Kidney capillary endothelial cell (primary cell): ENCODE measurements at regions not wholly inside any gene's neighbourhood (a gene's known extent, or its start where the extent isn't known, plus 50 kb on each side); places are given as distances from the start of the nearest gene placed in this dataset.
A peak's percentile ranks its signal among the peaks of the same experiment; 100 is the strongest.
"Not testable (repeated sequence)": the region's sequence is repeated elsewhere in the genome, so short reads cannot be mapped to it uniquely, and the experiment has no call there.

Experiments used
- DNase-seq: peaks from one replicate; pipeline ENCODE4 v3.0.0-alpha.2; 2018; ENCODE audit warnings: low spot score

DNA sequence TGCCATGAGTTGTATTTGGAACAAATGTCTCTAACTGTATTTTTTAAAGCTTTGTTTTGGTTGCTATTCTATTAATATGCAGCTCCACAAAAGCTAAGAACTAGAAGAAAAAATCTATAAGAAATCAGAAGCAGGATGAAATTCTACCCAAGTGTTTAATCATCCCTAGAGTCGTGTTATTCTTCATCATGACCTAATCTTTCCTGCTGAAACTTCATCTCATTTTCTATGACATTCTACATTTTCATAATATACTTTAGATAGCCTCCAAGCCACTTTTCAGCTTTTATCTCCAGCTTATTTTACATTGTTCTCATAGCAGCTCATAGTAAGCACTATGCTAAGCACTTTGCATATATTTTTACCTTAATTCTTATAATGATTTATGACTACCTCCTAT lies 302.8 kb downstream of the FOXO1 start:
- no peak for DNase-seq

DNA sequence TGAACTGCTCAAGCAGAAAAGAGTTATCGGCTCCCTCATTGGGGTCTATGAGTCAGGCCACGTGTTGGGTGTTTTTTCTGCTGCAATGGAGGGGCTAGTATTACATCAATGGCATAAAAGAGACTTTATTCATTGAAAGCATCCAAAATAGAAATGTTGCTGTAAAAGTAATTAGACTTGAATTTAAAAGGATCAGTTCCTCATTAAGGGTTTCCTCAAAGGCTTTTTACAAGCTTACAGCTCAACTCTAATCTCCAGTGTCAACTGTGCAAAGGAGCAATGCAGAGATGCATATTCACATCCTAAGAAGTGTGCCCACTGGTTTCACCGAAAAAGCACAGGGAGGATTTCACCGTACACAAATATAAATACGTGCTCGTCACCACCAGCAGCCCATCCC lies 300.3 kb downstream of the FOXO1 start:
- no peak for DNase-seq

DNA sequence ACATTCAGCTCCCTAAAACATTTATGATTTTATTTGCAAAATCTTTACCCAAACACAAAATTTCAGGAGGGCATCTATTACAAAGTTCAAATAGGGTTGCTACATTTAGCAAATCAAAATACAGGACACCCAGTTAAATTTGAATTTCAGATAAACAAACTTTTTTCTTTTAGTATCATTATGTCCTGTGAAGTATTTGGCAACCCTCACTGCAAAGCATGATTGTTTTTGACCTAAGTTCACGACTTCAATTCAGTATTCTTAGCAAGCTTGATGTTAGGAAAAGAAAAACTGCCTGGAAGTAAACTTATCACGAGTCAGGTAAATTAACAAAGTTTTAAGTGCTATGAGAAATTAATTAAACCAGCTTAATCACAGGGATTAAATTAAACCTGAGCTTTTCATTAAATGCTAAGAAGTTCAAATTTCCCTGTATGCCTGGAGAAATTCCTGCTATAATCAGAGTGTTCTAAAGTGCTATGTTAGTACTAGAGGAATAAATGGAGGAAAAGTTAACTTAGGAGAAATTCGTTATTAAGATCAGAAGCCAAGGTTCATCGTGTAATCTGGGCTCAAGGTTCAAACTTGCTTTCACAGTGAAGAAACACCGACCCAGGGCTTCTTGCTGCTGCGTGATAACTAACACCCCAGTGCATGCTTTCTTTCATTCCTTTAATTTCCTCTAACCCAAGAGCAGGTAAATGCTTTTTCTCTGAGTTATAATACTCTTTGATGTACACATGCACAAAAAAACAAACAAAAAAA lies 298.1 kb downstream of the FOXO1 start:
- no peak for DNase-seq

DNA sequence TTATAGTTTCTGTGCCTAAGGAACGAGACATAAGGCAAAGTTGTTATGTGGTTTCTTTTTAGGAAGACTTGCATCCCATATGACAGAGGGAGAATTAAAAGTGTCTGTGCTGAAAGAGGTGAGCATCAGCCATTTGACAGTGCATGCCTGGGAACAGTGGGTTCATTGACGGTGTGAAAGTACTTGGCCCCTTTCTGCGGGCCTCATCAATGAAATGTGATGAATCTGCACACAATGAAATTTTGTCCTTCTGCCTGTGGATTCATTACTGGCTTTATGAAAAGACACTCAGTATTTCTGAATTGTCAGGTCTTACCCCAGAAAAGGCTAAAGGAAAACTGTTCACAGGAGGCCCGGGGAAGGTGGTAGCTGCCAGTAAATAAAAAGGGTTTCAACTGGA lies 295.8 kb downstream of the FOXO1 start:
- DNase-seq: no peak

DNA sequence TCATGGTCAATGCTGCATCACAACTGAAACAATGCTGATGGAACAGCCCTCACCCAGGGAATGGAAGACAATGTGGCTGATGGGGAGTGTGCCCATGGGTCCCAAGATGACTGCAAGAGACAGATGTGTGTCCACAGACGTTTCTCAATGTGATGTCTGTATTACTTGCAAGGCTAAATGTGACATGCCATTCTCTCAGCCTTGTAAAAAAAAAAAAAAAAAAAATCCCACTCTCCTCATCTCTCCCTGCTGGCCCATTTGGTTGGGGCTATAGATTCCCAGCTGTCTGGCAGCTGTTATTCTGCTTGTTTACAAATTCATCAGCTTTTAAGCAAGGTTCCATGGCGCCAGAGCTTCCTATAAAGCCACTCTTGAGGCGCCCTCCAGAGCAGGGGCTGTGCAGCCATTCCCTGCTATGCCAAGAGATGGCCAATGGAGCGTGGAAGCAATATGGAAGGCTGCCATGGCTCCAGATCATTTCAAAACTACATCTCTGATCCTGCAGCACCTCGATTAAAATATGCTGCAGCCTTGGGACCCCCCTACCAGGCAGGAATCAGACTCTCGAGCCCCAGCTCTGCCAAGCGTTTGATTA lies 294.8 kb downstream of the FOXO1 start:
- no peak for DNase-seq

DNA sequence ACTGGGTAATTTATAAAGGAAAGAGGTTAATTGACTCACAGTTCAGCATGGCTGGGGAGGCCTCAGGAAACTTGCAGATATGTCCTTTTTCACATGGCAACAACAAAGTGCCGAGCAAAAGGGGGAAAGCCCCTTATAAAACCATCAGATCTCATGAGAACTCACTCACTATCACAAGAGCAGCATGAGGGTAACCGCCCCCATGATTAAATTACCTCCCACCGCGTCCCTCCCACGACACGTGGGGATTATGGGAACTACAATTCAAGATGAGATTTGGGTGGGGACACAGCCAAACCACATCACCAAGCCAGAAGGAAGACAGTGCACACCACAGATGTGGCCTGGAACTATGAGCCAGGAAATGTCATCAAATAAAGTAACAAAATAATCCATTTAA lies 292.8 kb downstream of the FOXO1 start:
- DNase-seq: not testable (repeated sequence)

DNA sequence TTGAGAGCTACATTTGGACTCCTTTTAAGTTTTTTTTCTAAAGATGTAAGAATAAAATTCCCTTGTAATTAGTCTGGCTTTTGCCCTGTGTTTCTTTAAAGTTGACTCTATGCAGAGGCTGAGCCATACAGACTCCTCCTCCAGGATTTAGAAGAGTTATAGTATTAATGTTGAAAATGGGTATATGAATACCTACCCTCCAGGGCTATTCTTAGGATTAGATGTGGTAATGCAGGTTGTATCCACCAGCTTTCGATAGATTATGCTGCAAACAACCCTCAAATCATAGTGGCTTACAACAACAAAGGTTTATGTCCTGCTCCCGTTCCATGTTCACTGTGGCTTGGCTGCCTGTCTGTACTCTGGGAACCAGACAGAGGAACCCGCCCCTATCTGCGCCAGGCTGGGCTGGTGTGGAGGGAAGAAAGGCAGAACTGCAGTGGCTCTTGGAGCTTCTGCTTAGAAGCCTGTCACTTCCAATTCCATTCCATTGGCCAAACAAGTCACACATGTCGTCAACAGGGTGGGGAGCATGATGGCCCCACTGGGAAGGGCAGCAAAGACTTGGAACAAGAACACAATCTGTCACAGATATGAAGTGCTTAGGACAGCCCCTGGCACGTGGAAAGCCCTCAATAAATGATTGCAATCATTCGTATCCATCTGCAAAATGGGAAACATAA lies 290.8 kb downstream of the FOXO1 start:
- DNase-seq: no peak

DNA sequence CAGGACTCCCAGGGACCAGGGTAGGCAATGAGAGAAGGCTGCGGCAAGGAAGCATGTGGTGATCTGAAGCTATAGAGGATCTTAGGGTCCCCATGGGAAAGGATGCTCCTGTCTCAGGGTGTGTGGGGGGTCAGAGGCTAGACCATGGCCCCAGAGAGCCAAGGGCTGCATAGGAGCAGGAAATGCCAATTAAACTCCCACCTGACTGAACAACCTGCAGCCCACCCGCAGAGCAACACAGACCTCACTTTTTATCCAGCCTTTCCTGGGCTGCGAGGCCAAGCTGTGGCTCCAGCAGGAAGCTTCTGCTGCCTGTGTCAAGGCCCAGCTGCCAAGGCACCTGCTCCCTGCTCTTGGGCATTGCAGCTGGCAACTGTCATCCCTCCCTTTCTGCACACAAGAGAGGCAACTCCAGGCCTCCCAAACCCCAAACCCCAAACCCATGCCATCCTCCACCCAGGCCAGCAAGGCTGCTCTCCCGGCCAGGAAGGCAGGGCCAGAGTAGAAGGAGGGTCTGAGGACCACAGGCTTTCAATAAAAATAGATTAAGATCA lies 290.1 kb downstream of the FOXO1 start:
- no peak for DNase-seq

DNA sequence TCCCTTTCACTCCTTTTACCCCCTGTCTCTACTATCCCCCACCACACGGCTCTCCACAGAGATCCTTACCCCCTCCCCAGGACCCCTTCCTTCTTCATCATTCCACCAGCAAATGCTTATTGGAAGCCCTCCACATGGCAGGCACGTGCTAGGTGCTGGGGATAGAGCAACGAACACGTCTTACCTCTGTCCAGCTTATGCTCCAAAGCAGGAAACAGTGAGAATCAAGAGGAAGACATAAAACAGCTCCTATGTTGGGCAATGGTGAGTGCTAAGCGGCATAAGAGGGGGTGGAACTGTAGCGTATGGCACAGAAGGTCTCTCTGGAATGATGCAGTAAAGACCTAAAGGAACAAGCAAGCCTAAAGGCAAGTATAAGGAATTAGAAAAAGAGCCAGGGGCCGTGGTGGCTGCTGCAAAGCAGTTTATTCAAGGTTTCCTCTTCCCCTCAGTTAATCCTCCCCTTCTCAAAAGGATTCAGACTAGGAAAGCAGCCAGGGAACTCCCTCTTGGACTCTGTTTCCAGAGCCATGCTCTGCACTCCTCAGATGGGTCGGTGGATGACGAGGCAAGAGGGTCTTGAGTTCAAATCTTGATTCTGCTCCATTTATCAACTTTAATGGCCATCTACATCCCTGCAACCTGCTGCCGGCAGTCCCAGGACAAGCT lies 289.4 kb downstream of the FOXO1 start:
- no peak for DNase-seq

DNA sequence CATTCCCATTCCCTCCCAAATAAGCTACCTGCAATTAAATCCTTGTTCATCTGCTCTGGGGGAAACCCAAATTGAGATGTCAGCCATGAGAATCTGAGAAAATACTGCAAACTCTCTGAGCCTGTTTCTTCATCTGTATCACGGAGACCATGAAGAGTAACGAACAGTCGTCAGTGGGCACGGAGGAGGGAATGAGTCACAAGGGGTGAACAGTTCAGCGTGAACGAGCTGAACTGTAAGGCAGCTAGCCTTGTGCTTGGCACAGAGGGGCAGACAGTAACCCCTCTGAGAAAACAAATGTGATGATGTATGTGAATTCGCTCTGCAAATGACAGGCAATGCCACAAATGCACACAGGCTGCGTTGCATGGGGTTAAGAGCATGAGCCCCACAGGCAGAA lies 288.7 kb downstream of the FOXO1 start:
- no peak for DNase-seq

DNA sequence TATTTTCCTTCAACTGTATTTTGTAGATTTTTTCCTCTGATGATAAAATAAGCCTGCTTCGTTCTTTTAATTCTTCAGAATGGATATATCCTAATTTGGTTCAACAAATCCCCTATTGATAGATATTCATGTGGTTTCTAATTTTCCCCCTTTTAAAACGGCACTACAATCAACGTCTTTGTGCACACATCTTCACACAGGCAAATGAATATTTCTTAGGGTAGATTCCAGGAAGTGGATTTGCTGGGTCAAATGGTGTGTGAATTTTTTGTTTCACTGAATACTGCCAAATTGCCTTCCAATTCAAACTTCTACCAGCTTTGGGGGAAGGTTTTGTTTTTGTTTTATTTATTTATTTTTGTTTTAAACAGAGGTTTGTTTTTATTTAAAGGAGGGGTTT lies 287.2 kb downstream of the FOXO1 start:
- DNase-seq: no peak

DNA sequence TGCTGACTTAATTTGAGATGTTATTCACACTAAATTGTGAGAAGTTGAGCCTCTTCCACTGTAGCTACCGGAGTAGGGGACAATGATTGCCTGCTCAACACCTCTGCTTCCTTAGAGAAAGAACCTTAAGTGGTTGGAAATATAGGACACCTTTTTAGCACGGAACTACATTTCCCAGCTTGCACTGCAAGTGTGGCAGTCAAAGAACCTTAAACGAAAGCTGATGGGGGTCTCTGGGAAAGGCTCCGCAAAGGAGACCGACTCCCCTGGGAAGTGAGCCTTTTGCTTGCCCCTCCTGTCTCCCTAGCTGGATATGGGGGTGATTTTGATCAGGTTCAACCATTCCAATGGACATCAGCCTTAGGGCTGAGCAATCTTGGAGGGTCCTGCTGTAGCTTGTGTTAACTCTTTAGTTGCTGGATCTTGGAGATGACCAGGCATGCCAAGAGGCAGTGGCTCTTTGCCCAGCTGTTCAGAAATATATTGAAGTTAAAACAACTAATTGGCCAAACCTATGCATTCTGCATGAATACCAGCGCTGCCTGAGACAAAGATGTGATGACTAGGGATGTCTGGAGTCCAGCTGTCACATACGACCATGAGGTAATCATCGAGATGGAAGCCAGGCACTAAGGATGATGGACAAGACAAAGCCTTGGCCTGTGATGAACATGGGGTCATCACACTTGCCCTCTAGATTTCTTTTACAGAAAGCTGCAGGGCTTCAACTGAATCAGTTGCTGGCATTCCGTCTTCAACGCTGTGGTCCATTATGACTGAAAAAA lies 286.5 kb downstream of the FOXO1 start:
- no peak for DNase-seq

DNA sequence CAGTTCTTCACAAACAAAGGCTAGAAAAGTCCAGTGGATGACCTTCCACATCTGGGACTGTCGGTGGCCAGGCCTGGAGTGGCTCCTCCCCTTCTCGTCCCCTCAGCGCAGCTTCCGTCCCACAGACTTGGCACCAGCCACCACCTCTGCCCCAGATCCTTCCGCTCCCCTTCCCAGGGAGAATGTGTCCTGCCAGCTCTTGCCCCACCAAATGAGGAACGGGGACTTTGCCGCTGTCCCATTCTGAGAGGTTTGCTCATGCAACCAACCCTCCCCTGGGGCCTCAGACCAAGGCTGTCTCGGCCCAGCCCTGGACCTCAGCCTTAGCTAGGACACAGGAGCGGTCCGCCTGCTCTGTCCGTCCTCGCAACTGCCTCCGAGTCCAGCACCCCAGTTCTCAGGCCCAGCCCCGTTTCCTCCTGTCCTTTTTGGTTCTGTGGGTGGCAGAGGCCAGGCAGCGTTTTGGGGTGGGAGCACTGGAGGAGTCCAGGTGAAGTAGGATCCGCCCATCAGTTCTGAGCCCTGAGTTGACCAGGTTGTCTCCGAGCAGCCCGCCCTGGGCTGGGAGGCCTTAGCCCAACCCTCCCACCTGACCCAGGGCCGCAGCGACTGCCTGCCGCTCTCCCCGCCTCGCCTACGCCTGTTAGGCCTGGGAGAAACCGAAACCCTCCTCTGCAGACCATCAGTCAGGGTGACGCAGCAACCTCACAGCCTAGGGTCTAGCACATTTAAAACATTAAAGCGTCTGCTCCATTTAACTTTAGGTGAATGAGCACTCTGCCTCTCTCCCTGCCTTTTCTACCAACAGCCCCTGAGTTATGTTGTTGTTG lies 284.3 kb downstream of the FOXO1 start:
- DNase-seq: no peak

DNA sequence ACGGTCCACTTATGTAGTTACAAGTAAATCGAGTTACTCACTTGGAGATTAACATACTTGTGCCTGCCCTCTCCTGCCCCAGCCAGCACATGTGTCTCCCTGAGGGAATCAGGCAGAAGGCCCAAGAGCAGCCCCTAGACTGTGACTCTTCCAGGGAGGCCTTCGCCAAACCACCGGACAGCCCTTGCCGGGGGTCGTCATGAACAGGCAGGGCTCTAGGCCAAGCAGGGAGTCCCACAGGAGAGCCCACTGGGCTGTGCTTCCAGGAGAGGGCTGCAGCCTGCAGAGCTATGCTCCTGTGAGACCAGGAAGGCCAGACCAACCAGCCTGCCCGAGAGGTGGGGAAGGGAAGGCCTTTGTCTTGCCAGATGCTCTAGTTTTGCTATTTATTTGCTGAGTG lies 283.3 kb downstream of the FOXO1 start:
- DNase-seq: no peak

DNA sequence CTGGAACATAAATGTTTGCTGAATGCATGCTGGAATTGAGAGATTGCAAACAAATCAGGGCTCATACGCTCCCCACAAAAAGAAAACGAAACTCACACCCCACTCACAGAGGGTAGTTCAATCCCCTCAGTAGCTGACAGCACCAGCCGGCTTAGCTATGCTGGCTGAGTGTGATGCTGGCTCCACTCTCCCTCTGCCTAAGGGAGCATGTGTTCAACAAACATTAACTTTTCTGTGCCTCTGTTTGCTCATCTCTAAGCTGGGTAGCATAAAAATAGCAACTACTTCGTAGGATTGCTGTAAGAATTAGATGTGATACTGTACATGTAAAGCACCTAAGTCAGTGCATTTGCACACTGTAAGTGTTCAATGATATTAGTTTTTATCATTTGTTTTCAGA lies 282.6 kb downstream of the FOXO1 start:
- no peak for DNase-seq

DNA sequence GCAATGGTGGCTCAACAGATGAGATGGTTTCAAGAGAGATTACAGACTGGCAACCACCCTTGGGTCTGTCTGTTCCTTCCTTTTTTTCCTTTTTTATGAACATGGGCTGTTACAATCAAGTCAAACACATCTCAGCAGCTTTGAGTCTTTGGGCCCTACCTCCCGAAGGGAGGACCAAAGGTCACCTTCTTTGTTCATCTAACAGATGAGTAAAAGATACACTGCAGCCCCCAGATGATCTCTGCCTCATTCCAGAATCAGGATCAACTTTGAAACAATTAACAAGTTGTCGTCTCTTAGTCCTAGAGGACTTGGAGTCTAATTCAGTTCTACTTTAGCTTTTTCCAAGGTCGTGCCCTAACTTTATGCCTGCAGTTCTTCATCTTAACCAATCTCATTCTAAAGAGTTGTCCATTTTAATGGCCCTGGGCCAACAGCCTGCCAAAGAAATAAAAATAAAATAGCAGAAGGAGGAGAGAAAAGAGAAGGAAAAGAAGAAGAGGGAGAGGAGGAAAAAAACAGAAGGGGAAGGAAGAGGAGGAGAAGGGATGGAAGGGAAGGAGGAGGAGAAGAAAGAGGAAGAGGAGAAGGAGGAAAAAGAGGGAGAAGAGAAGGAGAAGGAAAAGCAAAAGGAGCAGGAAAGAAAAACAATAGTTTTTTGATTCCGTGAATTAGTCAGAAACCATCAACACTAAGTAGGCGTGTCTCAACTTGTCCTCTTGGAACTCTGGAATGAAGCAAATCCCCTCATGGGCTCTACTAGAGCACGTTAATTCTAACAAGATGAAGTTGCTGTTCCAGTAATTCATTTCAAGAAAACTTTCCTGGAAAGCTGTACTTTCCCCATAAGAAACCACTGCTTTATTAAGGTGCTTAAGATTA lies 281.2 kb downstream of the FOXO1 start:
- no peak for DNase-seq

DNA sequence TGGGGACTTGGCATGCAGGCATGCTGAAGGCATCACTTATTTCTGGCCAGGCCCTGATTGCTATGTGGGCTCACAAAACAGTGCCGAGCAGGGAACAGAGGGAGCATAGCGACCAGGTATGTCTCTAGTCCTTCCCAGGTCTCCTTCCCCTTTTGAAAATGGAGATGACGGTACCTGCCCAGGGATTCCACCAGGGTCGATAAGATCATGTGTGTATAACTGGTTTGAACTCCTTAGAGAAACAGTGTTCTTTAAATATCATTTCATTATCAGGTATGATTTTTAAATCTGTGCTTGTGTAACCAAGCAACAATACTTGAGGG lies 280.6 kb downstream of the FOXO1 start:
- DNase-seq: no peak

DNA sequence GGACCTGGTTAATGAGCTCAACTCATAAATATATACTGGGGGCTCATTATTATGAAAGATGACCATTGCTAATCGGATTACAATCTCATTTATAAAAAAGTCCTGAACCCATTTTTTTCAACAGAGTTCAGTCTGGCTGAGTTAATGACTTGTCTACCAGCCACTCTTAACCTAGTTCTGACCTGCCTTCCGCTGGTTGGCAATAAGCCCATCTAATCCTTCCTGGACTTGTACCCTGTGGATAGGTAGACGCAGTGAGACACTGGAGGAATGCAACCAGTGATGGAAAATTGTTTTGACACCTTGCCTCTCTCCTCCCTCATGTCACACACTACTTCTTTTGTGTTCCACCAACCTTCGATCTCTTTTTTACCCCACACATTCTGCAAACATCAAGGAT lies 279.9 kb downstream of the FOXO1 start:
- no peak for DNase-seq

DNA sequence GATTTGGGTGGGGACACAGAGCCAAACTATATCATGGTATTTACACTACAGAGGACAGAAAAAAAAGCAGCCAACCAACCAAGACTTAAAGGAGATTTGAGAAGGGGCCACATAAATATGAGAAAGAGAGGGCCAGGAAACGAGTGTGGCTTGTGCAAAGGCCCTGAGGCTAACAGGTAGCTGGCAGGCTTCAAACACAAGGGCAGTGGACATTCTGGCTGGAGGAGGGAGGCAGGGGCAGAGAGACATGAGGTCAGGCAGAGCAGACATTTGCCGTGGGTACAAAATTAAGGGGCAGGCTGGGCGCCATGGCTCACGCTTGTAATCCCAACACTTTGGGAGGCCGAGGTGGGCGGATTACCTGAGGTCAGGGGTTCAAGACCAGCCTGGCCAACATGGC lies 278.7 kb downstream of the FOXO1 start:
- DNase-seq: no peak

DNA sequence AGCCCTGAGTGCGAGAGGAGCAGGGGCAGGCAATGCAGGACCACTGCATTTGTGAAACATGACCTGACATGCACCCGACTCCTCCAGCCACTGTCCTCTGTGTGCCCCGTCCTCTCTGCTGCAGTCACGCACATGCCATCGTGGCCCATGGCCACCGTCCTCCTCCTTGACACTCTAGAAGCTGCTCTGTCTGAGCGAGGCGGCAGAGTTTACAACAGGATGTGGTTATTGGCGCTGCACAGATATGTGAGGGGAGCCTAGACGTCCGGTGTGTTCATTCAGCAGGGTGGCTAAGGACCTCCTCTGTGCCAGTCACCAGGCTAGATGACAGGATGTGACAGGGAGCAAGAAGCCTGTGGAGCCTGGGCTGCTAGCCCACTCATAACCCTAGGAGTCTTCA lies 277.8 kb downstream of the FOXO1 start:
- peak; percentile 67 for DNase-seq
